WTC11 (cell line): ENCODE measurements at regions not wholly inside any gene's neighbourhood (a gene's known extent, or its start where the extent isn't known, plus 50 kb on each side); places are given as distances from the start of the nearest gene placed in this dataset.

ENCODE experiments used
- ATAC-seq: fragments of 200-7000 bp; cut with Tn5 transposase; 2 replicates; pipeline ENCODE4 v1.10.0; 2021; ENCODE audit warnings: mild to moderate bottlenecking, moderate library complexity
- CTCF ChIA-PET: fragments of 300-600 bp; sonication (Branson Sonifier 250); formaldehyde crosslinking; loops from one replicate; lab custom pipeline; 2021; ENCODE audit warnings: antibody characterized with exemption; lab: Charles Lee
- POLR2A ChIA-PET: fragments of 350-600 bp; sonication (Branson Sonifier 250); formaldehyde crosslinking; loops from one replicate; lab custom pipeline; 2021; ENCODE audit warnings: antibody characterized with exemption; lab: Charles Lee
- DNase-seq: peaks from one replicate; pipeline ENCODE4 v3.0.0; 2021; ENCODE audit warnings: low spot score
- H3K27ac Mint-ChIP-seq: 2 replicates; pipeline ENCODE4 v1.8.0; 2021; ENCODE audit warnings: mixed read lengths
- H3K27me3 Mint-ChIP-seq: 2 replicates; pipeline ENCODE4 v1.8.0; 2021; ENCODE audit warnings: low read depth, mild to moderate bottlenecking, moderate library complexity, mixed read lengths
- H3K36me3 Mint-ChIP-seq: 2 replicates; pipeline ENCODE4 v1.8.0; 2021; ENCODE audit warnings: mixed read lengths
- H3K4me1 Mint-ChIP-seq: 2 replicates; pipeline ENCODE4 v1.8.0; 2022; ENCODE audit warnings: mixed read lengths
- H3K4me3 Mint-ChIP-seq: 2 replicates; pipeline ENCODE4 v1.8.0; 2021; ENCODE audit warnings: mild to moderate bottlenecking, moderate library complexity, mixed read lengths
- H3K9me3 Mint-ChIP-seq: 2 replicates; pipeline ENCODE4 v1.8.0; 2021; ENCODE audit warnings: mixed read lengths
- GABPB1 ChIP-seq: sonication (generic); formaldehyde crosslinking; IDR thresholded peaks from 2 replicates; pipeline ENCODE4 v1.8.1; 2023; ENCODE audit warnings: mild to moderate bottlenecking, missing genetic modification reagents
- JUN ChIP-seq: sonication (generic); formaldehyde crosslinking; IDR thresholded peaks from 2 replicates; pipeline ENCODE4 v1.8.0; 2023; ENCODE audit warnings: mild to moderate bottlenecking, missing genetic modification reagents
- MXD4 ChIP-seq: fragments of 250-450 bp; sonication (Bioruptor Pico); IDR thresholded peaks from 2 replicates; pipeline ENCODE4 v1.8.0; 2021; ENCODE audit warnings: mild to moderate bottlenecking, moderate library complexity, borderline replicate concordance
- NR3C1 ChIP-seq: sonication (generic); formaldehyde crosslinking; conservative IDR thresholded peaks from 2 replicates; pipeline ENCODE4 v1.8.1; 2023; ENCODE audit warnings: low read depth, mild to moderate bottlenecking, missing genetic modification reagents
- RELA ChIP-seq: sonication (generic); formaldehyde crosslinking; IDR thresholded peaks from 2 replicates; pipeline ENCODE4 v1.8.1; 2022; ENCODE audit warnings: missing genetic modification reagents, mild to moderate bottlenecking, borderline replicate concordance
- RORB ChIP-seq: fragments of 250-450 bp; sonication (Bioruptor Pico); IDR thresholded peaks from 2 replicates; pipeline ENCODE4 v1.9.0; 2021; ENCODE audit warnings: mild to moderate bottlenecking
- TEAD1 ChIP-seq: sonication (generic); formaldehyde crosslinking; IDR thresholded peaks from 2 replicates; pipeline ENCODE4 v1.8.0; 2022; ENCODE audit warnings: mild to moderate bottlenecking, missing genetic modification reagents
- ZBTB21 ChIP-seq: sonication (generic); formaldehyde crosslinking; IDR thresholded peaks from 2 replicates; pipeline ENCODE4 v1.8.1; 2023; ENCODE audit warnings: mild to moderate bottlenecking, missing genetic modification reagents, borderline replicate concordance
- ZNF232 ChIP-seq: sonication (generic); formaldehyde crosslinking; IDR thresholded peaks from 2 replicates; pipeline ENCODE4 v1.8.0; 2022; ENCODE audit warnings: mild to moderate bottlenecking, missing genetic modification reagents
- TF ChIP-seq, protein P1 (sequence below): sonication (generic); formaldehyde crosslinking; IDR thresholded peaks from 2 replicates; pipeline ENCODE4 v1.8.1; 2022; ENCODE audit warnings: mild to moderate bottlenecking, missing genetic modification reagents, moderate library complexity, borderline replicate concordance
- TF ChIP-seq, protein P2 (sequence below): fragments of 250-450 bp; sonication (Bioruptor Pico); IDR thresholded peaks from 2 replicates; pipeline ENCODE4 v1.9.0; 2021; ENCODE audit warnings: moderate library complexity, mild to moderate bottlenecking, inconsistent platforms, borderline replicate concordance
- TF ChIP-seq, protein P3 (sequence below): fragments of 250-450 bp; sonication (Bioruptor Pico); IDR thresholded peaks from 2 replicates; pipeline ENCODE4 v2.1.2; 2022; ENCODE audit warnings: mild to moderate bottlenecking, moderate library complexity
- TF ChIP-seq, protein P4 (sequence below): sonication (generic); formaldehyde crosslinking; IDR thresholded peaks from 2 replicates; pipeline ENCODE4 v1.8.0; 2023; ENCODE audit warnings: missing genetic modification reagents, mild to moderate bottlenecking, borderline replicate concordance
- TF ChIP-seq, protein P5 (sequence below): sonication (generic); formaldehyde crosslinking; IDR thresholded peaks from 2 replicates; pipeline ENCODE4 v1.8.0; 2022; ENCODE audit warnings: mild to moderate bottlenecking, missing genetic modification reagents
- TF ChIP-seq, protein P6 (sequence below): fragments of 200-600 bp; IDR thresholded peaks from 2 replicates; pipeline ENCODE4 v1.8.0; 2022; ENCODE audit warnings: antibody characterized with exemption
- TF ChIP-seq, protein P7 (sequence below): sonication (generic); formaldehyde crosslinking; IDR thresholded peaks from 2 replicates; pipeline ENCODE4 v1.8.0; 2023; ENCODE audit warnings: missing genetic modification reagents
- TF ChIP-seq, protein P8 (sequence below): fragments of 250-450 bp; sonication (Bioruptor Pico); IDR thresholded peaks from 2 replicates; pipeline ENCODE4 v1.8.0; 2021; ENCODE audit warnings: mild to moderate bottlenecking
- TF ChIP-seq, protein P9 (sequence below): sonication (generic); formaldehyde crosslinking; IDR thresholded peaks from 2 replicates; pipeline ENCODE4 v1.8.1; 2022; ENCODE audit warnings: low read depth, missing genetic modification reagents, borderline replicate concordance

DNA sequence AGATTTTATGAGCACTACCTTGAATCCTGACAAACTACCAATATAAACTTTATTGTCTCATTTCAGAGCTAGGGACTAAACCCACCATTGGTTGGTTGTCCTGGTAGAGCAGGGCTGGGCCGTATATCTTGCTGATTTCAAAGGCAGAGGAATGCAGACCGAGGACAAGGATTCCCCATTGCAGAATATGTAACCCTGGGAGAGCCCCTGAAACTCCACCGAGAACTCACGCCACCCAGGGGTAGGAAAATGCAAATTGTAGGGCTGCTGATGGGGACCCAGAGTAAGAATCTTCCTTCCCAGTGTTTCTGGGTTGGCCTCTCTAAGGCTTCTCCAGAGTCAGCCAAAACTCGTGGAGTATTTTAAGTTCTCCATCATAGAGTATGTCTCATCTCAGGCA is 235.3 kb downstream of the ABHD5 start (continued):
- TF ChIP-seq NR3C1 (CRISPR knock-in tag) = no peak
- TF ChIP-seq JUN (CRISPR knock-in tag) = no peak
- TF ChIP-seq ZNF232 = no peak
- TF ChIP-seq, protein P1, sequence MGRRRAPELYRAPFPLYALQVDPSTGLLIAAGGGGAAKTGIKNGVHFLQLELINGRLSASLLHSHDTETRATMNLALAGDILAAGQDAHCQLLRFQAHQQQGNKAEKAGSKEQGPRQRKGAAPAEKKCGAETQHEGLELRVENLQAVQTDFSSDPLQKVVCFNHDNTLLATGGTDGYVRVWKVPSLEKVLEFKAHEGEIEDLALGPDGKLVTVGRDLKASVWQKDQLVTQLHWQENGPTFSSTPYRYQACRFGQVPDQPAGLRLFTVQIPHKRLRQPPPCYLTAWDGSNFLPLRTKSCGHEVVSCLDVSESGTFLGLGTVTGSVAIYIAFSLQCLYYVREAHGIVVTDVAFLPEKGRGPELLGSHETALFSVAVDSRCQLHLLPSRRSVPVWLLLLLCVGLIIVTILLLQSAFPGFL = no peak

DNA sequence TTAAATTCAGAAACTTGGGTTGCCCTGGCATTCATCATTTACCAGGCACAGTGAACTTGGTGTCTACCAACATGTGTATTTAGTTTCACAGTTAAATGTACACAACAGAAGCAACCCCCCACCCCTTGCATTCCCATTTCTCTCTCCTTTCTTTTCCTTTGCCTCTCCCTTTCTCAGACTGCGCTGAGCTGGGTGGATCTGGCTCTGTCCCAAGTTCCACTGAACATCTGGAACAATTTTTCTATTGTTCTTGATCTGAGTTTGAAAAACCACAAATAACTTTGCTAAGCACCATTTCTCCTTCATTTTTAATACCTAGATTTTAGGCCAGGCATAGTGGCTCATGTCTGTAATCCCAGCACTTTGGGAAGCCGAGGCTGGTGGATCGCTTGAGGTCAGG is 242.2 kb downstream of the ABHD5 start:
- Mint-ChIP-seq H3K4me1 (peaks cover 2% of the 10 kb centered on the region; the same call in 1 of the 2 replicates), H3K36me3 (no peaks in the 10 kb centered on the region), H3K27me3 (peaks cover 9% of the 10 kb centered on the region)
- CTCF ChIA-PET = interaction anchor here (1.3 kb wide), 1 partner anchor 77 kb away, joined by 5 read pairs; no protein-coding TSS in a partner anchor
- TF ChIP-seq RORB (CRISPR knock-in tag) = no peak
- TF ChIP-seq, protein P2, sequence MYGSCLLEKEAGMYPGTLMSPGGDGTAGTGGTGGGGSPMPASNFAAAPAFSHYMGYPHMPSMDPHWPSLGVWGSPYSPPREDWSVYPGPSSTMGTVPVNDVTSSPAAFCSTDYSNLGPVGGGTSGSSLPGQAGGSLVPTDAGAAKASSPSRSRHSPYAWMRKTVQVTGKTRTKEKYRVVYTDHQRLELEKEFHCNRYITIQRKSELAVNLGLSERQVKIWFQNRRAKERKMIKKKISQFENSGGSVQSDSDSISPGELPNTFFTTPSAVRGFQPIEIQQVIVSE (CRISPR knock-in tag) = no peak
- TF ChIP-seq, protein P3, sequence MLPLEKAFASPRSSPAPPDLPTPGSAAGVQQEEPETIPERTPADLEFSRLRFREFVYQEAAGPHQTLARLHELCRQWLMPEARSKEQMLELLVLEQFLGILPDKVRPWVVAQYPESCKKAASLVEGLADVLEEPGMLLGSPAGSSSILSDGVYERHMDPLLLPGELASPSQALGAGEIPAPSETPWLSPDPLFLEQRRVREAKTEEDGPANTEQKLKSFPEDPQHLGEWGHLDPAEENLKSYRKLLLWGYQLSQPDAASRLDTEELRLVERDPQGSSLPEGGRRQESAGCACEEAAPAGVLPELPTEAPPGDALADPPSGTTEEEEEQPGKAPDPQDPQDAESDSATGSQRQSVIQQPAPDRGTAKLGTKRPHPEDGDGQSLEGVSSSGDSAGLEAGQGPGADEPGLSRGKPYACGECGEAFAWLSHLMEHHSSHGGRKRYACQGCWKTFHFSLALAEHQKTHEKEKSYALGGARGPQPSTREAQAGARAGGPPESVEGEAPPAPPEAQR (CRISPR knock-in tag) = no peak
- TF ChIP-seq GABPB1 = no peak
- TF ChIP-seq, all 79 proteins: peak for 0
- Mint-ChIP-seq H3K4me3 (no peak overlapping the region), H3K27ac (no peak overlapping the region), H3K9me3 (peaks cover 6% of the 10 kb centered on the region)
- POLR2A ChIA-PET = no interaction called here
- no peak for DNase-seq
- no peak for ATAC-seq

DNA sequence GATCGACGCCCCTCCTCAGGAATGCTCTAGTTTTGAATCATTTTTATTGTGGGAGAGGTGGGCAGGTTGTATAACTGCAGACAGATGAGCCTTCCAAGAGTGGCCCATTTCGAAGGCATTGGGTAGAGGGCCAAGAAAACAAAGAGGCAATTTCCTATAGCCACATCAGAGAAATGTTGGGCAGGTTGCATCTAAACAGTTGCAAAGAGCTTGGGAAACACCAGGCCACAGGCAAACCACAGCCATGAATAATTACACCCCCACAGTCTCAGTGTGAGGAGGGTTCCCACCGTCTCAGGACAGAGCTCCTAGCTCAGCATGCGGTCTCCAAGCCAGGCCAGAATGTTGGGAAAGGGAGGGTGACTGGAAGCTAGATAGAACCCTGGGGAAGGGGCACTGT is 257.3 kb downstream of the ABHD5 start:
- Mint-ChIP-seq H3K27me3 (peaks cover 12% of the 10 kb centered on the region), H3K9me3 (peaks cover 23% of the 10 kb centered on the region), H3K4me3 (no peak overlapping the region), H3K4me1 (peaks cover 8% of the 10 kb centered on the region; the same call in 1 of the 2 replicates), H3K36me3 (peaks cover 14% of the 10 kb centered on the region), H3K27ac (no peak overlapping the region)
- ChIA-PET POLR2A (no interaction called here), CTCF (interaction anchor here (0.9 kb wide), 1 partner anchor 129 kb away, joined by 3 read pairs; no protein-coding TSS in a partner anchor)
- no peak for DNase-seq
- TF ChIP-seq, protein P4, sequence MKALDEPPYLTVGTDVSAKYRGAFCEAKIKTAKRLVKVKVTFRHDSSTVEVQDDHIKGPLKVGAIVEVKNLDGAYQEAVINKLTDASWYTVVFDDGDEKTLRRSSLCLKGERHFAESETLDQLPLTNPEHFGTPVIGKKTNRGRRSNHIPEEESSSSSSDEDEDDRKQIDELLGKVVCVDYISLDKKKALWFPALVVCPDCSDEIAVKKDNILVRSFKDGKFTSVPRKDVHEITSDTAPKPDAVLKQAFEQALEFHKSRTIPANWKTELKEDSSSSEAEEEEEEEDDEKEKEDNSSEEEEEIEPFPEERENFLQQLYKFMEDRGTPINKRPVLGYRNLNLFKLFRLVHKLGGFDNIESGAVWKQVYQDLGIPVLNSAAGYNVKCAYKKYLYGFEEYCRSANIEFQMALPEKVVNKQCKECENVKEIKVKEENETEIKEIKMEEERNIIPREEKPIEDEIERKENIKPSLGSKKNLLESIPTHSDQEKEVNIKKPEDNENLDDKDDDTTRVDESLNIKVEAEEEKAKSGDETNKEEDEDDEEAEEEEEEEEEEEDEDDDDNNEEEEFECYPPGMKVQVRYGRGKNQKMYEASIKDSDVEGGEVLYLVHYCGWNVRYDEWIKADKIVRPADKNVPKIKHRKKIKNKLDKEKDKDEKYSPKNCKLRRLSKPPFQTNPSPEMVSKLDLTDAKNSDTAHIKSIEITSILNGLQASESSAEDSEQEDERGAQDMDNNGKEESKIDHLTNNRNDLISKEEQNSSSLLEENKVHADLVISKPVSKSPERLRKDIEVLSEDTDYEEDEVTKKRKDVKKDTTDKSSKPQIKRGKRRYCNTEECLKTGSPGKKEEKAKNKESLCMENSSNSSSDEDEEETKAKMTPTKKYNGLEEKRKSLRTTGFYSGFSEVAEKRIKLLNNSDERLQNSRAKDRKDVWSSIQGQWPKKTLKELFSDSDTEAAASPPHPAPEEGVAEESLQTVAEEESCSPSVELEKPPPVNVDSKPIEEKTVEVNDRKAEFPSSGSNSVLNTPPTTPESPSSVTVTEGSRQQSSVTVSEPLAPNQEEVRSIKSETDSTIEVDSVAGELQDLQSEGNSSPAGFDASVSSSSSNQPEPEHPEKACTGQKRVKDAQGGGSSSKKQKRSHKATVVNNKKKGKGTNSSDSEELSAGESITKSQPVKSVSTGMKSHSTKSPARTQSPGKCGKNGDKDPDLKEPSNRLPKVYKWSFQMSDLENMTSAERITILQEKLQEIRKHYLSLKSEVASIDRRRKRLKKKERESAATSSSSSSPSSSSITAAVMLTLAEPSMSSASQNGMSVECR = no peak
- TF ChIP-seq RELA (no peak), MXD4 (CRISPR knock-in tag) (no peak), TEAD1 (CRISPR knock-in tag) (no peak), ZBTB21 (CRISPR knock-in tag) (no peak), JUN (CRISPR knock-in tag) (no peak)
- TF ChIP-seq, protein P5, sequence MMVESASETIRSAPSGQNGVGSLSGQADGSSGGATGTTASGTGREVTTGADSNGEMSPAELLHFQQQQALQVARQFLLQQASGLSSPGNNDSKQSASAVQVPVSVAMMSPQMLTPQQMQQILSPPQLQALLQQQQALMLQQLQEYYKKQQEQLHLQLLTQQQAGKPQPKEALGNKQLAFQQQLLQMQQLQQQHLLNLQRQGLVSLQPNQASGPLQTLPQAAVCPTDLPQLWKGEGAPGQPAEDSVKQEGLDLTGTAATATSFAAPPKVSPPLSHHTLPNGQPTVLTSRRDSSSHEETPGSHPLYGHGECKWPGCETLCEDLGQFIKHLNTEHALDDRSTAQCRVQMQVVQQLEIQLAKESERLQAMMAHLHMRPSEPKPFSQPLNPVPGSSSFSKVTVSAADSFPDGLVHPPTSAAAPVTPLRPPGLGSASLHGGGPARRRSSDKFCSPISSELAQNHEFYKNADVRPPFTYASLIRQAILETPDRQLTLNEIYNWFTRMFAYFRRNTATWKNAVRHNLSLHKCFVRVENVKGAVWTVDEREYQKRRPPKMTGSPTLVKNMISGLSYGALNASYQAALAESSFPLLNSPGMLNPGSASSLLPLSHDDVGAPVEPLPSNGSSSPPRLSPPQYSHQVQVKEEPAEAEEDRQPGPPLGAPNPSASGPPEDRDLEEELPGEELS = no peak
- TF ChIP-seq, protein P6, sequence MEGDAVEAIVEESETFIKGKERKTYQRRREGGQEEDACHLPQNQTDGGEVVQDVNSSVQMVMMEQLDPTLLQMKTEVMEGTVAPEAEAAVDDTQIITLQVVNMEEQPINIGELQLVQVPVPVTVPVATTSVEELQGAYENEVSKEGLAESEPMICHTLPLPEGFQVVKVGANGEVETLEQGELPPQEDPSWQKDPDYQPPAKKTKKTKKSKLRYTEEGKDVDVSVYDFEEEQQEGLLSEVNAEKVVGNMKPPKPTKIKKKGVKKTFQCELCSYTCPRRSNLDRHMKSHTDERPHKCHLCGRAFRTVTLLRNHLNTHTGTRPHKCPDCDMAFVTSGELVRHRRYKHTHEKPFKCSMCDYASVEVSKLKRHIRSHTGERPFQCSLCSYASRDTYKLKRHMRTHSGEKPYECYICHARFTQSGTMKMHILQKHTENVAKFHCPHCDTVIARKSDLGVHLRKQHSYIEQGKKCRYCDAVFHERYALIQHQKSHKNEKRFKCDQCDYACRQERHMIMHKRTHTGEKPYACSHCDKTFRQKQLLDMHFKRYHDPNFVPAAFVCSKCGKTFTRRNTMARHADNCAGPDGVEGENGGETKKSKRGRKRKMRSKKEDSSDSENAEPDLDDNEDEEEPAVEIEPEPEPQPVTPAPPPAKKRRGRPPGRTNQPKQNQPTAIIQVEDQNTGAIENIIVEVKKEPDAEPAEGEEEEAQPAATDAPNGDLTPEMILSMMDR = no peak
- TF ChIP-seq, protein P7, sequence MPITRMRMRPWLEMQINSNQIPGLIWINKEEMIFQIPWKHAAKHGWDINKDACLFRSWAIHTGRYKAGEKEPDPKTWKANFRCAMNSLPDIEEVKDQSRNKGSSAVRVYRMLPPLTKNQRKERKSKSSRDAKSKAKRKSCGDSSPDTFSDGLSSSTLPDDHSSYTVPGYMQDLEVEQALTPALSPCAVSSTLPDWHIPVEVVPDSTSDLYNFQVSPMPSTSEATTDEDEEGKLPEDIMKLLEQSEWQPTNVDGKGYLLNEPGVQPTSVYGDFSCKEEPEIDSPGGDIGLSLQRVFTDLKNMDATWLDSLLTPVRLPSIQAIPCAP (CRISPR knock-in tag) = no peak
- TF ChIP-seq, protein P8, sequence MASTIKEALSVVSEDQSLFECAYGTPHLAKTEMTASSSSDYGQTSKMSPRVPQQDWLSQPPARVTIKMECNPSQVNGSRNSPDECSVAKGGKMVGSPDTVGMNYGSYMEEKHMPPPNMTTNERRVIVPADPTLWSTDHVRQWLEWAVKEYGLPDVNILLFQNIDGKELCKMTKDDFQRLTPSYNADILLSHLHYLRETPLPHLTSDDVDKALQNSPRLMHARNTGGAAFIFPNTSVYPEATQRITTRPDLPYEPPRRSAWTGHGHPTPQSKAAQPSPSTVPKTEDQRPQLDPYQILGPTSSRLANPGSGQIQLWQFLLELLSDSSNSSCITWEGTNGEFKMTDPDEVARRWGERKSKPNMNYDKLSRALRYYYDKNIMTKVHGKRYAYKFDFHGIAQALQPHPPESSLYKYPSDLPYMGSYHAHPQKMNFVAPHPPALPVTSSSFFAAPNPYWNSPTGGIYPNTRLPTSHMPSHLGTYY (CRISPR knock-in tag) = no peak
- TF ChIP-seq, protein P9, sequence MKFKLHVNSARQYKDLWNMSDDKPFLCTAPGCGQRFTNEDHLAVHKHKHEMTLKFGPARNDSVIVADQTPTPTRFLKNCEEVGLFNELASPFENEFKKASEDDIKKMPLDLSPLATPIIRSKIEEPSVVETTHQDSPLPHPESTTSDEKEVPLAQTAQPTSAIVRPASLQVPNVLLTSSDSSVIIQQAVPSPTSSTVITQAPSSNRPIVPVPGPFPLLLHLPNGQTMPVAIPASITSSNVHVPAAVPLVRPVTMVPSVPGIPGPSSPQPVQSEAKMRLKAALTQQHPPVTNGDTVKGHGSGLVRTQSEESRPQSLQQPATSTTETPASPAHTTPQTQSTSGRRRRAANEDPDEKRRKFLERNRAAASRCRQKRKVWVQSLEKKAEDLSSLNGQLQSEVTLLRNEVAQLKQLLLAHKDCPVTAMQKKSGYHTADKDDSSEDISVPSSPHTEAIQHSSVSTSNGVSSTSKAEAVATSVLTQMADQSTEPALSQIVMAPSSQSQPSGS (CRISPR knock-in tag) = no peak
- no peak for ATAC-seq
